ENCODE measurements at regions not wholly inside any gene's neighbourhood (a gene's known extent, or its start where the extent isn't known, plus 50 kb on each side); places are given as distances from the start of the nearest gene placed in this dataset.

DNA sequence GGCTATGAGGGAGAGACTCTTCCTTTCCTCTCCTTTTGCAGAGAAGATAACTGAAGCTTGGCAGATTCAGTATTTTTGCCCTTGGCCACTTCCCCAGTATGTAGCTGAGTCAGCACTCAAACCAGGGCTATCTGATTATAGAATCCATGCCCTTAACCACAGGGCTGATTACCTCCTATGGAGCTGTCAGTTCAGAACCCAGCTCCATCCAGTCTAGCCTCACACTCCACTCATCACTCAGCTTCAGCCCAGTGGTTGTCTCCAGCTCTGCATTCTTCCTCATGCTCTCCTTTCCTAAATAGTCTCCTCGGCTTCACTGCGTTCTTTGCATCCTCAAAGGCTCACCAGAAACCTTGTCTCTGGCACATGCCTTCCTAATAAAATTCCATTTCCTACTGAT lies 151.6 kb upstream of the BLID start (continued):
- TF ChIP-seq FOXA3 (CRISPR knock-in tag; conservative IDR thresholded peaks at IDR 0.05 in 1 of 2, IDR thresholded peaks at IDR 0.05 in 1 of 2) (no peak), GABPB2 (CRISPR knock-in tag; conservative IDR thresholded peaks at IDR 0.05) (no peak), CEBPB (tag; IDR thresholded peaks at IDR 0.05) (no peak), ZNF764 (CRISPR knock-in tag; IDR thresholded peaks at IDR 0.05; ENCODE audit: low read depth) (no peak), FOSL1 (tag; conservative IDR thresholded peaks at IDR 0.05) (no peak), ZNF79 (CRISPR knock-in tag; IDR thresholded peaks at IDR 0.05; ENCODE audit: low read depth) (no peak), RFX7 (CRISPR knock-in tag; IDR thresholded peaks at IDR 0.05) (no peak), HDAC8 (tag; IDR thresholded peaks at IDR 0.05) (no peak), CHCHD3 (CRISPR knock-in tag; IDR thresholded peaks at IDR 0.05) (no peak)
- TF ChIP-seq, protein P1, sequence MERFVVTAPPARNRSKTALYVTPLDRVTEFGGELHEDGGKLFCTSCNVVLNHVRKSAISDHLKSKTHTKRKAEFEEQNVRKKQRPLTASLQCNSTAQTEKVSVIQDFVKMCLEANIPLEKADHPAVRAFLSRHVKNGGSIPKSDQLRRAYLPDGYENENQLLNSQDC (CRISPR knock-in tag; IDR thresholded peaks at IDR 0.05) = no peak
- TF ChIP-seq, protein P2, sequence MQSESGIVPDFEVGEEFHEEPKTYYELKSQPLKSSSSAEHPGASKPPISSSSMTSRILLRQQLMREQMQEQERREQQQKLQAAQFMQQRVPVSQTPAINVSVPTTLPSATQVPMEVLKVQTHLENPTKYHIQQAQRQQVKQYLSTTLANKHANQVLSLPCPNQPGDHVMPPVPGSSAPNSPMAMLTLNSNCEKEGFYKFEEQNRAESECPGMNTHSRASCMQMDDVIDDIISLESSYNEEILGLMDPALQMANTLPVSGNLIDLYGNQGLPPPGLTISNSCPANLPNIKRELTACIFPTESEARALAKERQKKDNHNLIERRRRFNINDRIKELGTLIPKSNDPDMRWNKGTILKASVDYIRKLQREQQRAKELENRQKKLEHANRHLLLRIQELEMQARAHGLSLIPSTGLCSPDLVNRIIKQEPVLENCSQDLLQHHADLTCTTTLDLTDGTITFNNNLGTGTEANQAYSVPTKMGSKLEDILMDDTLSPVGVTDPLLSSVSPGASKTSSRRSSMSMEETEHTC (IDR thresholded peaks at IDR 0.05) = no peak
- TF ChIP-seq, protein P3, sequence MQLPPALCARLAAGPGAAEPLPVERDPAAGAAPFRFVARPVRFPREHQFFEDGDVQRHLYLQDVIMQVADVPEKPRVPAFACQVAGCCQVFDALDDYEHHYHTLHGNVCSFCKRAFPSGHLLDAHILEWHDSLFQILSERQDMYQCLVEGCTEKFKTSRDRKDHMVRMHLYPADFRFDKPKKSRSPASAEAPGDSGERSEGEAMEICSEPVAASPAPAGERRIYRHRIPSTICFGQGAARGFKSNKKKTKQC (CRISPR knock-in tag; IDR thresholded peaks at IDR 0.05) = no peak

Measured in K562 (cell line).